HG02798 (cell line): ENCODE measurements at regions not wholly inside any gene's neighbourhood (a gene's known extent, or its start where the extent isn't known, plus 50 kb on each side); places are given as distances from the start of the nearest gene placed in this dataset.
A peak's percentile ranks its signal among the peaks of the same experiment; 100 is the strongest.

Experiments
- ATAC-seq: cut with Tn5 transposase; IDR thresholded peaks from one replicate; pipeline ENCODE4 v1.9.1; 2021; ENCODE audit warnings: mild to moderate bottlenecking; ENCODE audit not compliant: unreplicated experiment, poor library complexity

DNA sequence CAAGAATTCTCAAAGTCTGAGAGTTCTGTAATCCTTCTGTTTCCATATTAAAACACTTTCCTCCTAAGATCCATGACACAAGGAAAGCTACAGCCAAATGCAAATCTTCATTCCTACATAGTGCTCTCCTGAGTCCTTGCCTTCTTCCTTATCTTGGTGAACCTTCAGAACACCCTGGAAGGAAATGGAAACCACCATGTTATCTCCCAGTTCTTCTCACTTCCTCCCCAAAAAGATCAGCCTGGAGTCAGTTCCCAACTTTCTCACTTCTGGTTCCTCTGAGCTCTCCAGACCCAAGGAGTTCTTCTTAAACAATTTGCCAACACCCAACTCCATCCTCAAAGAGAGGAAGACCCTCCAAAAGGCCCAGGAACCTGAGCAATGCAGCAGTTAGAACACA, 193.3 kb upstream of the CCN2 start:
- ATAC-seq: no peak

DNA sequence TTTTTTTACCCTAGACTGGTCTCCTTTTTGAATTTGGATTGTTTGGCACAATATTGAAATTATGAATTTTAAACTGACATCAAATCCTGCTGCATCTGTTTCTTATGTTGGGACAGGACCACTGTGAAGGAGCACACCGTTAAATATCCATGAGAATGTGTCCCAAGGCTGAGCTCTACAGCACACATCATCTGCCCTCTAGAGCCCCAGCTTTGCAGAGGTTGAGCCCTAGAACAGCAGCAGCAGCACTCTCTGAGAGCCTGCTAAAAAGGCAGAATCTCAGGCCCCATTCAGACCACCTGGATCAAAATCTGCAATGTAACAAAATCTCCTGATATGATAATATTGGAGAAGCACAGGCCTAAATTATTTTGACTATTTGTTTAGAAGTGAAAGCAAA, 192.1 kb upstream of the CCN2 start:
- ATAC-seq: no peak

DNA sequence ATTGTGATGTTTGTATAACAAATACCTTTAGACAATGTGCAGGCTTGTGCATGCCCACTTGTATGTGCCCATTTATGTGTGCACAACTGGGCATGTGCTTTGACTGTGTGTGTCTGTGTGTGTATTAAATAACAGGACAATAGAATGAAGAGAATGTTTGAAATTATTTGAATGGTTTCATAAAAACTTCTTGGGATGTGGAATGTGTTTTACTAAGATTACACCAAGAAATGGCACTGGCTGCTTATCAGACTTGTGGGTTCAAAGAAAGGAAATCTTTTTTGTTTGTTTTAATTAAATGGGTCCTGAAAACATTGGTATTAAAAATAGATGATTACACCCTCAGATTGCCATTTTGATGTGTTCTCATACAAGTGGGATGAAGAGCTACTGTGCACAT, 191.6 kb upstream of the CCN2 start:
- ATAC-seq: no peak

DNA sequence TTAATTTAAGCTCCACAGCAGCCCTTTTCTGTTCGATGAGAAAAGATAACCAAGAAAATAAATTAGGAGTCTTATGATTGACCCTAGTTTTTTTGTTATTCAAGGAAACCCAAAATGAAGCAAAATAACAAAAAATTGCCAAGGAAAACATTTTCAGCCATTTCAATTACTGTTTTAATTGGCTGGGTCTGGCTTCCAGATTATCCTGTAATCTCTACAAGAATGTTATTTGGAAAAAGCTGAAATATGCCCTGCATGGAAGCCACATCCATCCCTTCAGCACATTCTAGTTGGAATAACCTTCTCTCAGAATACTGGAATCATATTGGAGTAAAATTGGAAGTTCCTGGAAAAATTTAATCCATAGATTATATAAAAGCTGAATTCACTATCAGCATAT, 191.1 kb upstream of the CCN2 start:
- ATAC-seq: no peak

DNA sequence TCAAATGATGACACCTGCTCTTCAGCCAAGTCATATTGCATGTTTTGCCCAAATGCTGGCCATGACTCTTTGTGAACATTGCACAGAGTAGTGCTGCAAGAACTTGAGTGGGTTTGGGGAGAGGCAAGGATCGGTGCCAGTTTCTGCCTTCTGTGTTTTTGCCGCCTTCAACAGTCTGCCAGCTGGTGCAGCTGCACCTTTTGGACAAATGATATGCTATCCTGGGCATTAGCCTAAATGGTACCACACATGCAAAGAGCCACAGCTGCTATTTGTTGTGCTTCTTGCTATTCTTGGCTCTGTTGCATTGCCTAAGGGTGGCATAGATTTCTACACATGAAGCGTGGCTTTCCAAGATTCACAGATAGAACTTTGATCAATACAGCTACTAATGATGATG, 189.0 kb upstream of the CCN2 start:
- ATAC-seq: no peak

DNA sequence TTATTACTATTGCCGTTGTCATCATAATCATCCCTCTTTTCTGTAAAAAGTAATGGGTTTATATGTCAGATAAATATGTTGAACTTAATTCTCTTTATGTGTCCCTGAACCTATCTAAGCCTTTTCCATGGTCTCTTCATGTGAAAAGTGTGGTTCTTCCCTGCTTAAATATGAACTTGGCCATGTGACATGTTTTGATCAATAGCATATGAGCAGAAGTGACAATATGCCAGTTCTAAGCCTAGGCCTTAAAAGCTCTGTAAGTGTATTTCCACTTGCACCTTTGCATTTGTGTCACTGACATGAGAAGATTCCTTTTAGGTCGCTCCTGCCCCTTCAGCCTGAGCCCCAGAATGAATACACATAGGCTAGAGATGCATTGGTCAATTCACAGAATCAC, 188.4 kb upstream of the CCN2 start:
- ATAC-seq: no peak

DNA sequence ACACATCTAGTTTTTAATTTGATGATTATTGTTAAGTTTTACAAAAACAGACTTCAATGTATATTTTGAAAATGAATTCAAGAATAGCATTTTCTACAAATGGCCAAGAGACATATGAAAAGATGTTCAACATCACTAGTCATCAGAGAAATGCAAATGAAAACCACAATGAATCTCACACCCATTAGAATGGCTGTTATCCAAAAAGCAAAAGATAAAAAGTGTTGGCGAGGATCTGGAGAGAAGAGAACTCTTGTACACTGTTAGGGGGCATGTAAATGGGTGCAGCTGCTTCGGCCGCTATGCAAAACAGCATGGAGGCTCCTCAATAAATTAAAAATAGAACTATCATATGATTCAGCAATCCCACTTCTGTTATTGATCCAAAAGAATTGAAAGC, 185.8 kb upstream of the CCN2 start:
- ATAC-seq: no peak

DNA sequence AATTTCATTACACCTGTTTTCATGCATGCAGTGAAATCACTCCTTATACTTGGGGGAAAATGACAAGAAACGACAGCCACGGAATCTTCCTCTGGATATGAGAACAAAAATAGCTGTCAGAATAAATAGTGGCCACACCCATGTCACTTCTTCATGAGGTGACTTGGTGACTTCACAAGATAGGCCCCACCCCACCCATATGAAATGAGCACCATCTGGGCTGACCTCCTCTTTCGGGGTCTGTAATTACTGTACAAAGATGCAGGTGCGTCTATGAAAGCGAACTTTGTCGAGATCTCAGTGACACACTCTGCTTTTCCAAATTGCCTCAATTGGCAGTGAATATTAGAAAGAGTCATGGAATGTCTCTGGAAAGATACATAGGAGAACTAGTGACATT, 184.2 kb upstream of the CCN2 start:
- ATAC-seq: no peak

DNA sequence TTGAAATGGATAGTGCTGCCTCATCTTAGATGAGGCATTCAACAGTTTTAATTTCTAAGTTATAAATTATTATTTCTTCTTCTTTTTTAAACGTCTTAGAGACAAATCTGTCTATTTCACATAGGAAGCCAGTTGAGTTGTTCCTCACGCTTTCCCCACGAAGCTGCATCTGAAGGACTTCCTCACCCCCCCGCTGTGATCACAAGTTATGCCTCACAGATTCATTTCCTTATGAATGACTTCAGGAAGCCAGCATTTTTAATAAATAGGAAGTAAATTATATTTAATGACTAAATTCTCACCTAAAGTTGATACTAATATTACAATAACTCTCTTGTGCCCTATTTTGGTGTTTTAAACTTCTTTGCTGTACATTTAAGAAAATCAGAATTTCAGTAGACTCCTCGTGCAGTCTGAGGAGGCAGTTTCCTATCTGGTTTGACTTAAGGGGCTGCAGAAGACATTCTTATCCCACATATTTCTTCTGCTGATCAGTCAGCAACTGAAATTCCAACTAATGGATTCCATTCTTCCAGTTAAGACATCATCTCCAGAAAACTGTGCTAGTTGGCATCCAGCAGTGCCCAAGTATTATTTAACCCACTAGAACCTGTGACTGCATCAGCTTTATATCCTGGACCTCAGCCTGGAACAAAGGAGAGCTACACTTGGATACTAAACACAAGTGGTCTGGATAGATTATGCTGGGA, 182.7 kb upstream of the CCN2 start:
- ATAC-seq: no peak

DNA sequence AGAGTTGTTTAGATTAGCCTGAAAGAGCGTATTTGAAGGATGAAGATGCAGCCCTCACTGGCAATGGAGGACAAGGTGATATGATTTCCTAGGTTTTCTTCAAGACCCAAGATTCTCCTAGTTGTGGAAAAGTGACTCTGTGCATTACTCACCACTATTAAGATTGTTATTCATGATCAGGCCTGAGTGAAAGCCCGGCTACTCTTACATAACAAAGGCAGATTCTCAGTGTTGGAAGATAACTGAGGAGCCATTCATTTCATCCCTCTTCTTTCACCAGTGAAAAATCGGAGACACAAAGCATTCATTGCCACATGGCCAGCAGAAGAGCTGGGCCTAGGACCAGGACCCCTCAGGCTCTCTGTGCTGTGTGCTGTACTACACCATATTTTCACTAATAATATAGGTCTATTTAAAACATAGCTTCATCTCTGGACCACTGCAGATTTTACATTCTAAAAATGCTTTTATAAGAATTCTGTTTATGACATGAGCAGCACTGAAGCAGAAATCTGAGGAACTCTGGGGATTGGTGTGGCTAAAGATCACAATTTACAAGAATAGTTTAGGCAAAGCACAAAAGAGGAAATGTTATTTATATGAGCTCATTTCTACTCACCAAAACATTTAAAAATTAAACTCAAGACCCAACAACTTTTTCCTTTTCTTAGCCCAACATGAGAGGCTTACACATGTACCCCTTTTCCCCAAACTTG, 181.9 kb upstream of the CCN2 start:
- no peak for ATAC-seq

DNA sequence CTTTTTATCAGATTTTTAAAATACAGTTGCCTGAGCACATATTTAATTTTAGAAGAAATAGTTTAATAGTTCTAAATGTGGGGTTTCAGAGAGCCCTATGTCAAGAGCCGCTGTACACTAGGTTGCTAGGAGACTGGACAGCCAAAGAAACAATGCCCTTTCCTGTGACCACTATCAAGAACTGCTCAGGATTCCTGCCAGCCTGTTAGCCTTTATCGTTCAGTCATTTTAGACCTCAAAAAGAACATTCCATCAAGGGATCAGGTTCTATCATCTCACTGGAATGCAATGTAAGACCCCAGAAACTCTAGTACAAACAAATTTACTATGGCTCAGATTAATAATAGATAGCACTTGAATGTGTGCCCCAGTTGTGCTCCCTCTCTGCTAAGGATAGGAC, 181.2 kb upstream of the CCN2 start:
- ATAC-seq: no peak

DNA sequence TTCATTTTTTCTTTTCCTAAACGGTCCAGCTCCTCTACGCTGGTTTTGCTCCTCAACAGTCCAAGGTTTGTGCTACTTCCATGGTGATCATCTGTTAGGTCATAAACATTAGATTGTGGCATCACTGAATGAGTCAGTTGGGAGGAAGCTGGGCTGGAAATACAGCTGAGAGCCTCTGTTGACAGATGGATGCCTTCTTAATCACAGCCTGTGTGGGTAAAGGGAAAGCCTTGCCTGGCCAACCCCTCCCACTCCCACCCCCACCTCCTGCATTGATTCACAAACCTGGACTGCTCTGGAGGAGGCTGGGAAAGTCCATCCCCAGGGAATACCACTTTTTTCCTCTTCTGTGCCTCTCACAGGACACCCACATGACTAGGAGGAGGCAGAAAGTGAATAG, 180.6 kb upstream of the CCN2 start:
- no peak for ATAC-seq

DNA sequence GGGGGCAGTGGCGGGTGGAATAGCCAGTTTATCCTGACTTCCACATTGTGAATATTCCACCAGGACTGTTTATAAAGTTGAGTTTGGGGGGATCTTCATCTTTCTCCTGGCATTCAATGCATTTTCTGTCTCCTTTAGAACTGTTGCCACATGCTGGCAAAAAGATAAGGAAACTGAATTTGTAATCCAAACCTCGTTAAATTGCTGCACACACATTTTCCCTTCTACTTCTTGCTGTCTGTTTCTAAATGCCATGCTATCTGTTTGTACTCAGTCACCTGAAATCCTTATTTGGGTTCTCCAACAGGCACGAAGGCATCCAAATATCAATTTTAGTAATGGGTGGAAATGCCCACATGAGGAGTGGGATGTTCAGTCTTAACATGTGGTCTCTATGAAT, 180.2 kb upstream of the CCN2 start:
- no peak for ATAC-seq

DNA sequence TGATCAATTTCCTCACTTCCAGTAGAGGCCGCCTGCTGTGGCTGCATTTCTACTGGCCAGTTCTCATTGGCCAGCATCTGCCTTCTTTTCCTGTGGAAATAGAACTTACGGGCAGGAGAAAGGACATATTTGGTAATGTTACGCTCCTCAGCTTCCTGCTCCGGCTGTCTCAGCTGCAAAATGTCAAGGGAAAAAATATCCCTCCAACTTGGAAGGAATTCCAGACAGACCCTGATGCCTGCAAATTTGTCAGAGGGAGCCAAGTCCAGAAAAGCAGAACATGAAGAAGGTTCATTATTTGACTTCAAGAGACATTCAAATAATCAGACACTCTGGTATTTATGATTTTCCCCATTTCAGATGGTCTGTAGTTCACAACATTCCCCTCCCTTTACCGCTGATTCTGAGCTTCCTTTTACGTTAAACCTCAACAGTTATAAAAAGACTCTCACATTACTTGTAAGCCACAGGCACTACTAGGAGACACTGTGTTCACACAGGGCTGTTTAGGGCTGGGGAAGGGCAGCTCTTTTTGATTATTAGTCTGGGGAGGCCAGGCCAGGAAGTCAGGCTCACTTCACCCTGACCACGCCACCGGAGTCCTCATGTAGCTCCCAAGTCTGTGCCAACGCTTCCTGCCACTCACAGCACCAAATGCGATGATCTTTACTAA, 179.6 kb upstream of the CCN2 start:
- ATAC-seq: no peak

DNA sequence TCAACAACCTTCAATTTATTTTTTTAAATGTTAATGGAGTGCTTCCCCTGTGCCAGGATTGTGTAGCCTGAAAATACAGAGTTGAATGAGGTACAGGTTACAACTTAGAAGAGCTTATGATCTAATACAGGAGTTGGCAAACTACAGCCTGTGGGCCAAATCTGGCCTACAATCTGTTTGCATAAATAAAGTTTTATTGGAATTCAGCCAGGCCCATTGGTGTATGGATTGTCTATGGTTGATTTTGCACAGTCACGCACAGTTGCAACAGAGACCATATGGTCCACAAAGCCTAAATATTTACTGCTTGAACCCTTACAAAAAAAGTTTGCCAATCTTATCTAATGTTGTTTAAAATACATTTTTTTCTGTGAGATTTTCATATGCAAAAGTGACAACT, 177.3 kb upstream of the CCN2 start:
- ATAC-seq: no peak

DNA sequence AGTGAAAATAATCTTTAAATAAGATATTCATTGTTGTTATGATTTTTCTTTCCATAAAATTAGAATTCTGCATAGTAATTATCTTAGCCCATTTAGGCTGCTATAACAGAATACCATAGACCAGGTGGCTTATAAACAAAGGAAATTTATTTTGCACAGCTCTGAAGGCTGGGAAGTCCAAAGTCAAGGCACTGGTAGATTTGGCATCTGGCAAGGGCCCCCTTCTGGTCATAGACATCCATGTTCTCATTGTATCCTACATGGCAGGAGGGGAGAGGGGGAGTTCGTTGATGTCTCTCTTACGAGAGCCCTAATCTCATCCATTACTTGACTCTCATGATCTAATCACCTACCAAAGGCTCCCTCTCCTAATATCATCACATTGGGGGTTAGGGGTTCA, 175.0 kb upstream of the CCN2 start:
- no peak for ATAC-seq

DNA sequence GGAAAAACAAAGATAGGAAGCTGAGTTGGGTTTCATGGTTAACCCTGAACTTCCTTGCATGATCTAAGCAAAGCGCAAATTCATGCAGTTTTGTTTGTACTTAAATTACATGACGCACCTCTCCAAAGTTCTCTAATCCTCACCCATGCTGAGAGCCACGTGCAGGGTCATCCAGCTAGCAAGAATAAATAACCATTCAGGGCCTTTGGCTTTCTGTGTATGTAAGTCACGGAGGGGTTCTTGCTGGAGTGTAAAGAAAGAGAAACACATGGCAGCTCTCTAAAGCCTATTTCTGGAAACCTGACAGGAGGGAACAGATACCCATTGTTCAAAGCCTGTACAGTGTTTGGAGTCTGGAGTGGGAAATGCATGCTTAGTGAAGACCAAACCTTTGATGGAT, 171.7 kb upstream of the CCN2 start:
- ATAC-seq: no peak

DNA sequence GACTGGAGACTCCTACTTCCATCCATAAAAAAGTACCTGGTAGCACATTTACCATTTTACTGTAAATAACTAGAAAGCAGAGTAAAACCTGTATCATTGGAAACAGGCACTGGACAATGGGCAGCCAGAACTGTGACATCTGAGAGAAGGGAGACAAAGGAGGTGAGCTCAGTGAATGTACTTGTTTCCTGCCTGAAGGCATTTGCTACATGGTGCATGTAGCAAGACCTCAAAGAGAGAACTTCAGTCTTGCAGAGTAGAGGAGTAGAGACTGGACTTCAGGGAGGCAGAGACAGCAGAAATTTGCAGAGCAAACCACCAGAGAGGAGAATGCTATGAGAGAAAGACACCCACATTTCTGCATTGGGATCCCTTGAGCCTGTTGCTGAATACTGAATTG, 171.0 kb upstream of the CCN2 start:
- no peak for ATAC-seq

DNA sequence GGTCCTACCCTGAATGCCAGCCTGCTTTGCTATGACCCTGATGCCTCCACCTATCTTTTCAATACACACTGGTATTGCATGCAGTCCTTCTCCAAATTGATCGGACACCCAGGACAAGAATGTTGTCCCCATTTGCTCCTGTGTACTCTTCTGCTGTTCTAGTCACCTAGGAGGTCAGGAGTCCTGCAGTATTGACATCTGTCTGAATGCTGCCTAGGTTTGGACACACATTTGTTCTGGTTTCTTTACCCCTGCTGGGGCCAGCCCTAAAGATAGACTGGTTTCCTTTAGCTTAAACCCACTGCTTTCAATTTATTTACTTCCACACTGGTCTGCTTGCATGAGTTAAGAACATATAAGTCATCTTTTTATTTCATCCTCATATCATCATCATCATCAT, 167.0 kb upstream of the CCN2 start:
- ATAC-seq: no peak

DNA sequence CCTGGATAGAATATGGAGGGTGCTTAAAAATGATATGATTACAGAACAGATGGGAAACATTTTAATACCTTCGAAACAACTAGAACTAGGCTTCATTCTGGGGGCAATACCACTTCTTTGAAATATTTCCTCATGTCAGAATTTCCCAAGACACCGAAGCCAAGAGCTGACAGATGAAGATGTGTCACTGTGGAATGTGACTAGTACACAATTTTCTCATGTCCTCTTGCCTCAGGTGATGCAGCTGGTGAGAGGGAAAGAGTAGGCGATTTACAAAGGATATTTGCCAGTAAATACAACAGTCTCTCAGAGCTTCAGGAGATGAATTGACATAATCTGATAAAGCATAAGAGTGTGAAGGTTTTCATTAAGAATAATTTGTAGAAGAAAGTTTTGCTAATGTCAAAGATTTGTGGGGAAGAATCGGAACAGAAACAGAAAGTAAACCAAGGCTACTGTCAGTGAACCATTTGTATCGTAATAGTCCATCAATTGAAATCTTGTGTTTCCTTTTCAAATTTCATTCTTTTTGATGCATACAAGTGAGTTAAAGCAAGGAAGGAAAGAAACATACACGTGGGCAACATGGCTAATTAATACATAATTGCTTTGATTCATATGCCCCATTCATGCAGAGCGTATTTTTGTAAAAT, 164.7 kb upstream of the CCN2 start:
- peak; percentile 53 for ATAC-seq

DNA sequence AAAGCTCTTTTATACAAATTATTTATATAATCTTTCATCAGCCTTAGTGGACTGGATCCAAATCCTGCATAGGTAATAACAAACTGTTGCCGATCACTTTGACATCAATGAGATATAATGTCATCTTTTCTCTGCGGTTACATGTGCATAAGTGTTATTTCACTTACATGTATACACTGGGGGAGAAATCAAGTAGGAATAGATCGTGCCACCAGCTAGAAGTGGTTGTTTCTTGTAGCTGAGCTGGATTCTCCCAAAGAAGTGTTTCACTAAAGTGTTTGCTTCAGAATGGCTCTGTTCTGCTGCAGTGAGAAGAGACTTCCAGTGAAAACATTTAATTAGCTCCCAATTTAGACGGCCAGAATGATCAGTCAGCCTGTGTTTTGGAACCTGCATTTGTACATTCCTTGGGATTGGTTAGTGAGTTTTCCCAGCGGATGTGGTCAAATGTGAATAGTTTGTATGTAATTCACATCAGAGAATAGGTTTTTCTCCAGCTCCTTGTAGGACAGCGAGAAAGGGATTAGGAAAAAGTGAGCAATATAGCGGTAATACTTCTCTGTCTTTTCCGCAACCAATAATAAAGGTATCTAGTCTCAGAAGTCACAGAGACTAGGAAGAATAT, 163.1 kb upstream of the CCN2 start:
- no peak for ATAC-seq
